IPS-NIHi7 (cell line): ENCODE measurements at regions not wholly inside any gene's neighbourhood (a gene's known extent, or its start where the extent isn't known, plus 50 kb on each side); places are given as distances from the start of the nearest gene placed in this dataset.
"Not testable (repeated sequence)": the region's sequence is repeated elsewhere in the genome, so short reads cannot be mapped to it uniquely, and the experiment has no call there.

Experiments
- DNase-seq: peaks from one replicate; pipeline ENCODE4 v3.0.0; 2012; ENCODE audit warnings: mixed read lengths; ENCODE audit errors: extremely low spot score

- DNase-seq: not testable (repeated sequence)
Measured at GRCh38 chr13:87336346-87336889, 334.8 kb upstream of the SLITRK5 start.

GRCh38 chr13:87344176-87344575 is 327.0 kb upstream of the SLITRK5 start:
- no peak for DNase-seq

GRCh38 chr13:87355451-87355850 is 315.7 kb upstream of the SLITRK5 start:
- DNase-seq: no peak

DNA sequence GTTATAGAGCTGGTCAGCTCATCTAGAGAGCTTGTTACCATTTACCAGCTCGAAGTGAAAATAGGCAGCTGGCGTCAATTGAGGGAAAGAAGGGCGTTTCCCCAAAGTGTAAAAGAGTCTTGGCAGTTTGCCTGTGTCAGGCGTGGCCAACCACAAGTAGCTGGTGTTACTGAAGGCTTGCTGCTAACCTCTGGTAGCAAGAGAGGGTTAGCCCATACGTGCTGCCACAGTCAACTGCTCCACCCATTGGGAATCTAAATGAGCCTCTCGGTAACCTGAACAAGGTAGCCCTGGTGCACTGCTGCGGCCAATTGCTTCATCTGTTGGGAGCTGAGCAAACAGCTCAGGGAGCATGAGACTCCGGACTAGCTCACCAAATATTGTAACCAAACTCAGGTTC is 314.9 kb upstream of the SLITRK5 start:
- no peak for DNase-seq

GRCh38 chr13:87358319-87358718 is 312.9 kb upstream of the SLITRK5 start:
- DNase-seq: no peak

DNA sequence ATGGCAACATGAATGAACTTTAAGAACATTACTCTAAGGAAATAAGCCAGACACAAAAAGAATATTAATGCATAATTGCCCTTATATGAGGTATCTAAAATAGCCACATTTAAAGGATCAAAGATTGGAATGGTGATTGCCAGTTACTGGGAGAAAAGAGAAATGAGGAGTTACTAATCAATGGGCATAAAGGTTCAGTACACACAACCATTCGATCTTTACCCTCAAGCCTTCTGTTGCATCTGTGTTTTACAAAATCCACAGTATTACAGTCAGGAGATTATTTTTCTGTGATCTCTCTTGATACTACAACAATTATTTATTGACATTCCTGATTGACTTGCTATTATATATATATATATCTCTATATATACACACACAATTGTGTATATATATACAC is 310.0 kb upstream of the SLITRK5 start:
- no peak for DNase-seq

- no peak for DNase-seq
Measured at GRCh38 chr13:87368639-87369038, 302.5 kb upstream of the SLITRK5 start.

- DNase-seq: no peak
Measured at GRCh38 chr13:87376081-87376480, 295.1 kb upstream of the SLITRK5 start.

DNA sequence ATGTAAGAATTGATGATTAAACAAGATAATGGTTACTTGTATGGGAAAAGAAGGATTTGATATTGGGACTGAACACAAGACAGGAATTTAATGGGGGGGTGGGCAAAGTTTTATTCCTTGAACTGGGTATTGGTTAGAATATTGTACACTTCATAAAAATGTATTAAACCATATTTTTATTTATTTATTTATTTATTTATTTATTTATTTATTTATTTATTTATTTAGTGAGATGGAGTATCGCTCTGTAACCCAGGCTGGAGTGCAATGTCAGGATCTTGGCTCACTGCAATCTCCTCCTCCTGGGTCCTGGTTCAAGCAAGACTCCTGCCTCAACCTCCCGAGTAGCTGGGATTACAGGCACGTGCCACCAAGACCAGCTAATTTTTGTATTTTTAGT is 287.1 kb upstream of the SLITRK5 start:
- no peak for DNase-seq

DNA sequence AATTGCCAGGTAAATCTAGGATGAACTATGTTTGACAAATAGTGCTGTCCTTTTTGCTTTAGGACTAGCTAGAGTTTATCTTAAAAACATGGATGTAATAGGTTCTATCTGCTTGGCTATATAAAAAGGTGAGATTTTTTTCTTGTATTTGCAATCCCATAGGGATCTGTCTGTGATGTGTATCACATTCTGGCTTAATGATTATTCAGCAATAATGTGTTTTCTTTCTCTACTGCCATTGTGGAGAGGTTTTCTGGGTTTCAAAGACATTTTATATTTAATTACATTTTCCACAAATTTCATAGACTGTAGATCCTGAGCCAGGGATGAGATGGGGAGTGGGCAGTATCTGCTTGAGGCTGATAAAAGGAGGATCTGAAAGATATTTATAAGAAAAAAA is 277.8 kb upstream of the SLITRK5 start:
- DNase-seq: no peak

GRCh38 chr13:87398047-87398446 is 273.1 kb upstream of the SLITRK5 start:
- peak; percentile 12 for DNase-seq

DNA sequence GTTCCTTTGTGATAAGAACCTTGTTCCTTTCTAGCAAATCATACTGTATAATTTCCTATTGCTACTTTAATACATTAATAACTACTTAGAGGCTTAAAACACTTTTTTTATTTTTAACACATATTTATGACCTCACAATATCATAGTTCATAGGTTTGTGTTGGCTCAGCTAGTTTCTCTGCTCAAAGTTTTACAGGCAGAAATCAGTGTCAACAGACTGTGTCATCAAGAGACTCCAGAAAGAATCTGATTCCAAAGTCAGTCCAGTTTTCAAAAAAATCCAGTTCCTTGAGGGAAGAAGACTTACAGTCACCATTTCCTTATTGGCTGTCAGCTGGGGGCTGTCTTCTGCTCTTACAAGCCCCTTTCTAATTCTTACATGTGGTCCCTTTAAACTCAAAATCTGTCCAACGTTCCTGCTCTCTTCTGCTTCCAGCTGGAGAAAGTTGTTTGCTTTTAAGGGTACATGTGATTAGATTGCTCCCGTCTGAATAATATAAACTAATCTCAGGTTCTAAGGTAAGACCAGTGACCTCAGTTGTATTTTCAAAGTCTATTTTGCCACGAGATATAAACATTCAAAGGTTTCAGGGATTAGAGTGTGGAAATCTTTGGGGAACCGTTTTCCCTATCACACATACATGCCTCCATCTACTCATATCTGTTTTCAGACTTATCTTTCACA is 267.3 kb upstream of the SLITRK5 start:
- no peak for DNase-seq

- no peak for DNase-seq
Measured at GRCh38 chr13:87426742-87427141, 244.4 kb upstream of the SLITRK5 start.

GRCh38 chr13:87444135-87444534 is 227.0 kb upstream of the SLITRK5 start:
- no peak for DNase-seq

DNA sequence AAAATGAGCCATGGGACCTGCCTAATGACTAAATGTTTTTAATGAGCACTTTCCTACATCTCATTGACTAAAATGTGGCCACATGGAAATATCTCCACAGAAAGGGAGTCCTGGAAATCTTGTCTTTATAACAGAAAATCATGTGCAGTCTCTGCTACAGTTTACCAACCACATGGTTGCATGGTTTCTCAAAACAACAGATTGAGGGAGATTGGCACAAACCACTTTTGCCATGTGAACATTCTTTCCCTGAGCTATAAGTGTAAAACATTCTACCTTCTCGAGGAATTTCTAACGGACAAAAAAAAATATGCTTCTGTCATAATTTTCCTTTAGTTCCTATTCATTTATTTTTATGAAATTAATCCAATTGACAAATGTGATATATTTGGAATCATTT is 218.9 kb upstream of the SLITRK5 start:
- no peak for DNase-seq

DNA sequence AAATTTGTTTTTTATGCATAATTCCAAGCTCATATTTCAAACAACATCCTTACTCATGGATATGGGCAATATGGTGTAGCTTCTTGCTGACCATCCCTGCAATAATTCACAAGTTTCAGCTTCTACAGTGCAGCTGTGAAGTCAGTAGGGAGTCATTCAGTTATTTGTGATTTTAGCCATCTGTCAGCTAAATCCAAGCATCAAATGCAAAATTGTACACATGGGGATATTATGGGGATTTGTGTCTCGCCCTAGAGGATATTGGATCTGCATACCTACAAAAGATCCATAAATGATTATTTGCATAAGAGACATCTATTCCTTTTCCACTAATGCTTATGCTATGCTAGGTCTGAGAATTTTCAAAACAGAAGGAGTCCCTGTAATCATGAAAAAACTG is 217.9 kb upstream of the SLITRK5 start:
- DNase-seq: no peak

DNA sequence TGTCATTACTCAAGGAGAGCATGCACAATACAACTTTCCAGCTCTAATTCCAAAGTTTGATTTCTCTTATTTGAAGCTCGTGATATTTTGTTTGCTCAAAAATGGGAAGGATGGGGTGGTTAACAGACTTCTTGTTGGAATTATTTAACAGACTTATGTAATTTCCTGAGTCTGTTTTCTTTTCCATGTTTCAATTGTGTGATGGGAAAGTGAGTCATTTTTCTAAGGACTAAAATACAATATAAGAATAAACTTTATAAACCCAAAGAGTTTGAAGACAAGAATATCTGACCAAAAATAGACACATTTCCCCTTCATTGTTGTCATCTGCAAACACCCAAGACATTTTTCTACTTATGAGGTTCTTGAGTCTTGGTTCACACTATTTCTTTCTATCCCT is 211.8 kb upstream of the SLITRK5 start:
- no peak for DNase-seq

DNA sequence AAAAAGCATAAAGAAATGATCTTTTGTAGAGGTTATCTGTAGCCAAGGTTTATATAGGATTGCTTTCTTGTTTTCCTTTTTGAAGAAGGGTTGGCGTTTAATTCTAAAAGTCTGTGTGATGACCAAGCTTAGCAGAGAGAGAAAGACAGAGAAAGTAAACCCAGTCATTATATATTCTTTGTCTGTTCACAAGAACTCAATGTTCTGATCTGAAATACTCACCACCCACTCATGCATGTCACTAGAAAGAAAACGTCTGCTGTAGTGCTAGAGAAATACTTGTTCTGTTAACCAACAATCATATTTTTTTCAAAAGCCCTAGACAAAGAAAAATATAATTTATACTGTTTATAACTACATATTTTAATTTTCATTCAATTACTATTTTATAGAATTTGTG is 173.7 kb upstream of the SLITRK5 start:
- no peak for DNase-seq

DNA sequence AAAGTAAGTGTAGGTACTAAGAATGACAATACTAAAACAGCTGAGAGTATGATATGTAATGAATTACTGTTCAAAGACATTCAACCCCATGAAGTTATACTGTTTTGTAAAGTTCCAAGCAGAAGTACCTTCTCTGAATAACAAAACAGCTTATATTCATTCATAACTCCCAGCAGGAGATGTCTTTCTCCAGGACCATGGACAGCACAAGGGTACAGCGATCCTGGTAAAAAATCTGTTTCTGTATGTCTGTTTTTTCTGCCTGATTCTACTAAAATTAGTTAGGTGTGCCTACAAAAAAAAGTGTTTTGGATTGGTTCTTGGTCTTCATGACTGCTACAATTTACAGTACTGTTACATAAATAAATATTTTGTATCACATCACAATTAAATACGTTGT is 172.5 kb upstream of the SLITRK5 start:
- peak; percentile 12 for DNase-seq

DNA sequence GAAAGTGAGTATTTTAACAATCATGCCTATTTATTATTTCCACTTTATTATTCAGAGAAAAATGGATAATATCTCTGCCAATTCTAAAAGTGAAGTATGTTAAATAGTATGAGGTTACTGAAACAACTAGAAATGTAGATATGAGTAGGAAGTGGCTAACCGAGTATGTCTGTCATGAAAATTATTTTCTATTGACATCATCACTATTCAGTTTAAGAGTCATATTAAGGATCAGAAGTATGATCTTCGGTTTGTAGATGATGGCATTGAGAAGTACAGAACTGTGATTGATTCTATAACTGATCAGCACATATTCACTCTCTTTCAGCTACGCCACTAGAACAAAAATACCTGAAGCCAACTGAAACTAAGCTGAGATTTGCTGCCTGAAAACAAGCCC is 146.4 kb upstream of the SLITRK5 start:
- DNase-seq: no peak

DNA sequence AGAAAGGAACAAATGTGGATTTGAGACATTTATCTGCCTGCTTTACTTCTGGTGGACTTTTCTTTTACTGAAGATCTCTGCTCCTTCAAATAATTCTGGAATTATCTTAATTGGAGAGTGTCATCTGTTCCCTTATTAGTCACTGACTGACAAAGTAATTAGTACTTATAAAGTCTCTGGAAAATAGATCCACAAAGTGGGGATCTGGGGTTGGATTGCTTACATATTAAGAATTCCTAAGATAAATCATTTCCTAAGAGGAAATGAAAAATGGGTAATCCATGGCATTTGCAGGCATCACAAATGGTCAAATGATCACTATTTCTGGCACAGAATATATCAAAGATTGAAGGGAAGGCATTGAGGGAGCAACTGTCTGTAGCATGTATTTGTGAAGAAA is 137.4 kb upstream of the SLITRK5 start:
- no peak for DNase-seq

- no peak for DNase-seq
Measured at GRCh38 chr13:87535911-87536310, 135.3 kb upstream of the SLITRK5 start.

- DNase-seq: no peak
Measured at GRCh38 chr13:87536499-87536898, 134.7 kb upstream of the SLITRK5 start.

DNA sequence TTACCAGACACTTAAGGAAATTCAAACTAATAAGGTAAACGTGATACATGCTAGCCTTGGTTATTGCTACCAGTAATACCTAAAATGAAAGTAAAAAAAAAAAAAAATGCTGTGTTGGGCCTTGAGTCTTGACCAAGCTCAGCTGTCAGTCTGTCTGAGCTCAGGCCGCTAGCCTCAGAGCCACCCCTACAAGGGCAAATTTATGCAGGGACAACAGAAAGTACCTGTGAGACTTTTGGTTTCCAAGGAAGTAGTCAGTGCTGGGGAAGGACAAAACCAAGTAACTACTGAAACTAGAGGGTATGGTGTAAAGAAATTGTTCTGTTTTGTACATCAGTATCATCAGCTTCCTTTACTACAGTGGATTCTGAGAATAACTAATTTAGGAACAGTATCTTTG is 134.3 kb upstream of the SLITRK5 start:
- no peak for DNase-seq
